K562 (cell line): ENCODE measurements at regions not wholly inside any gene's neighbourhood (a gene's known extent, or its start where the extent isn't known, plus 50 kb on each side); places are given as distances from the start of the nearest gene placed in this dataset.

Source experiments
- CAMTA2 ChIP-seq: fragments of 250-450 bp; sonication (Bioruptor Pico); conservative IDR thresholded peaks from 2 replicates; pipeline ENCODE4 v1.5.1; 2022
- CTCF ChIP-seq, 3 experiments: IDR thresholded peaks in 2 of 3; conservative IDR thresholded peaks in 1 of 3; 2 replicates each; pipeline ENCODE4 v1.5.1; 2011 to 2012; ENCODE audit warnings: low read length in 3 of 3, mild to moderate bottlenecking in 3 of 3, control low read depth in 2 of 3, improper control_type of control experiment in 1 of 3, inconsistent platforms in 1 of 3, low read depth in 1 of 3, mixed read lengths in 1 of 3, moderate library complexity in 1 of 3; ENCODE audit not compliant: insufficient read depth in 2 of 3
- EZH2 ChIP-seq: IDR thresholded peaks from 2 replicates; pipeline ENCODE4 v1.6.1; 2012; ENCODE audit warnings: low read depth, mild to moderate bottlenecking, inconsistent platforms, low read length, borderline replicate concordance
- POLR3G ChIP-seq: IDR thresholded peaks from 2 replicates; pipeline ENCODE4 v1.6.1; 2011; ENCODE audit not compliant: insufficient read length, insufficient replicate concordance; ENCODE audit errors: extremely low read depth
- SIN3B ChIP-seq: fragments of 450-650 bp; IDR thresholded peaks from 2 replicates; pipeline ENCODE4 v1.6.1; 2017; ENCODE audit warnings: low read depth, mild to moderate bottlenecking, moderate library complexity
- THRA ChIP-seq: fragments of 450-650 bp; IDR thresholded peaks from 2 replicates; pipeline ENCODE4 v1.6.1; 2017; ENCODE audit warnings: mild to moderate bottlenecking, moderate library complexity
- ZC3H11A ChIP-seq: IDR thresholded peaks from 2 replicates; pipeline ENCODE4 v1.6.1; 2012; ENCODE audit warnings: low read depth, low read length, improper control_type of control experiment
- ZNF274 ChIP-seq: IDR thresholded peaks from 2 replicates; pipeline ENCODE4 v1.6.1; 2011; ENCODE audit warnings: low read depth, mild to moderate bottlenecking, low read length, moderate library complexity, borderline replicate concordance
- ZNF398 ChIP-seq: fragments of 250-450 bp; sonication (Bioruptor Pico); IDR thresholded peaks from 2 replicates; pipeline ENCODE4 v1.8.0; 2021; ENCODE audit warnings: moderate library complexity, mild to moderate bottlenecking, inconsistent platforms

GRCh38 chr7:22631730-22632129 lies 95.3 kb upstream of the IL6 start:
- no peak for TF ChIP-seq CTCF (IDR thresholded peaks at IDR 0.05 in 2 of 3, conservative IDR thresholded peaks at IDR 0.05 in 1 of 3; ENCODE audit: insufficient read depth in 2 of 3, low read depth in 1 of 3, low read length in 3 of 3)
- no peak for TF ChIP-seq ZC3H11A
- TF ChIP-seq CAMTA2 = no peak
- no peak for TF ChIP-seq THRA
- TF ChIP-seq ZNF274 = no peak
- TF ChIP-seq POLR3G = no peak
- no peak for TF ChIP-seq ZNF398 (CRISPR knock-in tag)
- no peak for TF ChIP-seq EZH2
- no peak for TF ChIP-seq SIN3B
